ENCODE measurements at regions not wholly inside any gene's neighbourhood (a gene's known extent, or its start where the extent isn't known, plus 50 kb on each side); places are given as distances from the start of the nearest gene placed in this dataset.

GRCh38 chr4:10203851-10204250, 87.3 kb upstream of the WDR1 start:
- no peak for DNase-seq

- no peak for DNase-seq
Measured at GRCh38 chr4:10201381-10202223, 85.0 kb upstream of the WDR1 start.

GRCh38 chr4:10200869-10201268, 84.3 kb upstream of the WDR1 start:
- no peak for DNase-seq

GRCh38 chr4:10198365-10198764, 81.8 kb upstream of the WDR1 start:
- no peak for DNase-seq

DNA sequence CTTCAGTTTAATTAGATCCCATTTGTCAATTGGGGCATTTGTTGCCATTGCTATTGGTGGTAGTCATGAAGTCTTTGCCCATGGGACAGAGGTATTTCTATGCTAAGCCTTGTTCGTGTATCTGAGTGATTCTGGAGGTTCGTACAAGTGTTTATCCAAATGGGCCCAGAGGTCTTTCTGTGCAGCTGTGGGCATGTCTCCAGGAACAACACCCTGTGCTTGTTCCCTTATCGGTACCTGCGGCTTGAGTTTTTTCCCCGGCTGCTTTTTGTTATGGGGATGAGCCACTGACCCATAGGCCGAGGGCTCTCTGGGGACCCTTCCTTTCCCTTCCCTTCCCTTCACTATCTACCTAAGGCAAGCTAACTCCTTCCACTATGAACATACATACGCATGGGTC, 81.4 kb upstream of the WDR1 start:
- DNase-seq = no peak

DNA sequence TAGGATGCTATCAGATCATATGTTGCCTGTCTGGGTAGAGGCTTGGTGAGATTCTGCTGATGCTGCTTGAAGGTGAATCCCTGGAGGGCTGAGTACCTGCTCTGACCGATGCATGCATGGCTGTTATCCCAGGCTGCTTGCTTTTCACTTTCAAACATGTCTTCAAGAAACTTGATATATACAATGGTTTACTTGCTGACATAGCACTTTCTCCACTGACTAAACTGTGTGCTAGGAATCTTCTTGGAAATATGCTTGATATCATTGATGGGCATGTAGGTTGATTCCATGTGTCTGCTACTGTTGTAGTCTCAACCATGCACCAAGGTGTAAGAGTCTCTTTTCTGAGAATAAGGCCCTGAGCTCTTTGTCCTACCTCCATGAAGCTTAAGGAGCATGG, 79.6 kb upstream of the WDR1 start:
- DNase-seq = no peak

- DNase-seq = no peak
Measured at GRCh38 chr4:10192331-10192730, 75.7 kb upstream of the WDR1 start.

GRCh38 chr4:10188400-10189004, 71.9 kb upstream of the WDR1 start:
- DNase-seq = no peak

DNA sequence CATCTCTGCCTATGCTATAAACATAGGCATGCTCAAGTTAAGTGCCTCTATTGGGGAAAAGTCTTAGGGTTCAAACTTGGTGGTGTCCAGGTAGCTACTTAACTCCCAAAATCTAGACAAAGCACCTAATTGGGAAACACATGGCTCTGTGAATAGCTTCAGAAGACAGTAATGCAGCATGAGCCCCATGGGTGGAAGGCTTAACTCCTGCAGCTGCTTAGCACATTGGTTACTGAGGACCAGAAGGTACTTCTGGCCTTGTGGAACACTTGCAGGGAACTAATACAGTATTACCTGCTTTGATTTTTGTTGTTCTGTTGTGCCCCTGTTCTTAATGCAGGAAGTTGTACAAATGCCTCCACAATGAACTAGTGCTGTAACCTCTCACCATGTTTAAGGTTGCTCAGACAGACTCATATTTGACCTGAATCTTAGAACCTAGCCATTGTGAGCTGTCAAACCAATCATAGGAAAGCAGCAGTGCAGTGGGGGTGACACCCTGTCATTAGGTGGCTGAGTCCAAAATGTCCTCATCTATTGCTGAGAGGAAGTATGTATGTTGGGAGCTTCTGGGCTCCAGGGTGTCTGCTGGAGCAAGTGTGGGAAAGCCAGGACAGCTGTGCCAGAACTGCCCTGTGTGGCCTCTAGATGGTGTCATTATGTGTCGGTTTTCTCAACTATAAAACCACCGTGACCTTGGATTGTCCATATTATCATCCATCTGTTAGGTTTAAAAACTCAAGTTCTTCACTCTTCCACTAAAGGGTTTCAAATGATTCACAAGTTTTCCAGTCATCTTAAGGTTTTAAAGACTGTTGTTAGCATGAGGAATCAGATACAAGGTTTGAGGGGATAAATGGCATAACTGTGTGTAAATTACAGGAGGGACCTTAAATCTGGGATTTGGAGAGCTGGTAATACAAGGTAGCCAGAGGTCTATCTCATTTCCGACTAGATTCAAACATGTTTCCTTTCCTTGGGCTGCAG, 69.9 kb upstream of the WDR1 start:
- DNase-seq = no peak

DNA sequence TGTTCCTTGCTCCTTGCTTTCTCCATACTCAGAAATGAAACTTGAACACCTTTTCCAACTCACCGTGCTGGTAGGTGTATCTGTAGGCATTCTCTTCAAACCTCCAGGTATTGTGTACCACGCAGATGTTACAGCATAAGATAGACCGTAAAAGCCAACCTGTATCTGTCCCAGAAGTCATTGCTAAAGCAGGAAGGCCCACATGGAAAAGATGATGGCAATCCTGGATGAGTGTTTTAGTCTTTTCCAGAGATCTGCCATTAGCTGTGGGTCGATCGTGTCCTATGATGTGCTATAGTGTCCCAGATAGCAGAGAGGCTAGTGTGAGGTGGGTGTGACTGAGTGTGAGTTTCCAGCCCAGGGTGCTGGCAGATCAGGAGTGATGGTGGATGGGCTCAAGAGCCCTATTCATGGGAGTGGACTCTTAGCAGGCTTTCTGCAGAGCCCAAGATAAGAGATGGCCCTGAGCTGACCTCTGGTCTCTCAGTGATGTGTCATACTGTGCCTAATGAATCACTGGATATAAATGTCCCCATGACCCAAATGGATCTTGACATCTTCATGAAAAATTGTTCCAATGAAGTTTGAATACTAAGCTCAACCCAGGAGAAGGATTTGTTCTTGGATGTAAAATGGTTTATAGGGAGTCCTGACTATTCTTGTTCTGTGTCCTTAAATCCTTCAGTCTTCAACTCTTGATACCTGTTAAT, 69.1 kb upstream of the WDR1 start:
- no peak for DNase-seq

DNA sequence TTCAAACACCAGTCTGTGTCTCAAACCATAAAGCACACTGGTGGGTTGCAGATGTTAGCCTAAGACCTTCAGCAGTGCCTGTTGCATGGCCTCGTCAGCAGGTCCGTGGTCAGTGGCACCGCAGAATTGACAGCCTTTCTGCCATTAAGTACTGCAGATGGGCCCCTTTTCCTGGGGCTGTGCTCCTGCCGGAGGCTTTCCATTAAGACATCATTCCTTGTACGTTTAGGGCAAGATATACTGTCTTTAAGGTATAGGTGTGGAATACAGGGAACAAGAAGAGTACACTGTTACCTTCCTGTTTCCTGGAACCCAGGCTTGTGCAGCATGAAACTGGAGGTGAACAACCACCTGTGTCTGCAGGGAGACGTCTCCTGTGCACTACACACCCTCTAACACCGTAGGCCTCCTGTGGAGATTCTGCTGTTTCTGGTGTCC, 67.9 kb upstream of the WDR1 start:
- no peak for DNase-seq

DNA sequence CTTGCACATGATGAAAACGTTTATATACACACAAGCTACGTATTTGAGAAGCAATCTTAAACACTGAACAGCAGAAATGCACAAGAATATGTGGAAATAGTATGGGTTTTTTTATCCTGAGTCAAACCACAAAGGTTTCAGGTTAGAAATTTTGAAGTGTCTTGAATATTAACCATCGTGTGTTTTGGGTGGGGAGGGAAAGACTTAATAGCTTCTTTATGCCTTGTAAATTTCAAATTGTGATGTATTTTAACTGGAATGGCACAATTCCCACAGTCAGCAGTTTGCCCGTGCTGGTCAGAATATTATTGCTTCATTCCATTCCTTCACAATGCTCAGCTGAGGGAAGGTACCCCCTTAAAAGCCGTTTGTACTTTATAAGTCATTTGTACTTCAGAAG, 67.4 kb upstream of the WDR1 start:
- DNase-seq = no peak

- no peak for DNase-seq
Measured at GRCh38 chr4:10183462-10183861, 66.9 kb upstream of the WDR1 start.

DNA sequence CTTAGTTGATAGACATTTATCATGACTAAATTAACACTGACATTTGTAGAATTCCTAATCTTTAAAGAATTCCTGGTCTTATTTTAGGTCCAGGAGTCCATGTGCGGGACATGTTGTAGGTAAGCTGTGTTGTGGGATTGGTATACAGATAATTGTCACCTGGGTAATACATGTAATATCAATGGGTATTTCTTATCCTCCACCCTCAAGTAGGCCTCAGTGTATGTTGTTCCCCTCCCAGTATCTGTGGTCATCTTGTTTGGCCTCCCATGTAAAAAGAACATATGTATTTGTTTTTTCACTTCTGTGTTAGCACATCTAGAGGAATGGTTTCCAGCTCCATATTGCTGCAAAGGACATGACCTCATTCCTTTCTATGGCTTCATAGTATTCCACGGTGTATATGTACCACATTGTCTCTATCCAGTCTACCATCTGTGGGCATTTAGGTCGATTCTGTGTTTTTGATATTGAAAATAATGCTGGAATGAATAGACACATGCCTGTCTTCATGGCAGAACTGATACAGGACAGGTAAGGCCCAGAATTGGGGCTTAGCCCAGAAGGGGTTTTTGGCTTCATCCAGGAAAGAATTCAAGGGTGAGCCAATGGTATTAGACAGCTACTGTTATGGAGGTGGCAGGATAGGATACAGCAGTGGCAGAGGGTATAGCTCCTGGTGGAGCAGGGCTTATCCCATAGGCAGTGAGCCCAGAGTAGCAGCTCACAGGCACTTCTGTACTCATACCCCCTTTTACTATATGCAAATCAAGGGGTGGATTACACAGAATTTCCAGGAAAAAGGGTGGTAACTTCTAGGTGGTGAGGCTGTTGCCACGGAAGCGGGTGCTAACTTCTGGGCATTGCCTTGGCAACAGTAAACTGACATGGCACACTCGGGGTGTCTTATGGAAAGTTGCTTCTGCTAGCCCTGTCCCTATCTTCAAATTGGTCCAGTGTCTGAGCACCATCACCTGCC, 66.1 kb upstream of the WDR1 start:
- DNase-seq = no peak

DNA sequence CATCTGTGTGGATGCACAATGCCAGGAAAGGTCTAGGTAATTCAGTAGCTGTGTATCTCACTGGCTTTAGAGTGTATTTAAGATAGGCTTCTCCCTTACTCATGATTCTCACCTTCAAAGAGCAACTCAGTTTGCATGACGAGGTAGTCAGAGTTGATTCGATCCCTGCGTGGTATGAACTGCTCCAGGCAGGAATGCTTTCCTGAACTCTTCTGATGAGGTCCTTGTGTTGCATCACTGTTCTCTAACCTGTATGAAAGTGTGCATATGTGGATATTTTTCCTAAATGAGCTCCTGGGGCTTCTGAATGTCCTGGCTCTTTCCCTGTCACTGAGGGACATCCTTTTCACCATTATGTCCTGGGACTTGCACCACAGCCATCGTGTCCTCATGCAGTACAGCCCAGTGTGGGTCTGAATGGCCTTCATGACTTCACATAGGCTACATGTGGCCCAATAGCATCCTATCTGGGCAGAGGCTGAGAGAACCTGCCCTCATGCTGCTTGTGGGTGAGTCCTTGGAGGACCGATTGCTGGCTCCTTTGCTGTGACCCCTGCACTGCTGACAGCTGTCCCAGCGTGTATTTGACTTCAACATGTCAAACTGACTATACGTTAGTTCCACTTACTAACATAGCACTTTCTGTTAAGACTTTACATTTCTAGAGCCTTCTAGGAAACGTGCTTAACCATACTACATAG, 65.3 kb upstream of the WDR1 start:
- DNase-seq = no peak

DNA sequence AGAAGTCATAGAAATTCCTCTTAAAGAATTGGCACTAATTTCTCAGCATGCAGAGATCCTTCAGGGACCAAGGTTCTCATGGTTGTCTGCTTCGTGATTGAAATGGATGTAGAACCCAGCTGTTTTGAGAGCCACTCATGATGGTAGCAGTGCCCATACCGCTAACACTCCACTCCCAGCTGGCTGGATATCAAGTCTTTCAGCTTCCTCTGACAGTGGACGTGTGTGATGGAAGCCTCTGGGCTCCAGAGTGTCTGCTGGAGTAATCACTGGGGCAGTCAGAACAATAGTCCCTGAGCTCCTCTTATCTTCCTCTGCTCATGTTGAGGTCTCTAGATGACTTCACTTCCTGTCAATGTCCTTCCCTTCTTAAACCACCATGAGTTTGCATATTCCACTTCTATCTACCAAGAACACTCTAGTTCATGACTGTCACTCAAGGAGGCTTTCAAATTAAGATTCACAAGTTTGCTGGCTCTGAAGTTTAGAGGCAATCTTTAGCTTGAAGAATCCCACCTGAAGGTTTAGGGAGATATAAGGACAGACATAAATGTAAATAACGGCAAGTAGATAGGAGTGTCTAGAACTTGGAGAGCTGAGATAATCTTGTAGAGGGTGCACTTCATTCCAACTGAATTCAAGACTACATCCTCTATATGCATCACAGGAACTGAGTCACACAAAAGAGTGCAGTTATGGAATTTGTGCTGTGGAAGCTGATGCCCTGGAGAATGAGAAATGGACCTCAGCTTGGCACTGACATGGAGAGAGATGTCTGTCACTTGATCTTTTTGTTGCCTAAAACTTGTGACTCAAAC, 64.5 kb upstream of the WDR1 start:
- DNase-seq = no peak

GRCh38 chr4:10180603-10180926, 64.0 kb upstream of the WDR1 start:
- no peak for DNase-seq

GRCh38 chr4:10179957-10180602, 63.5 kb upstream of the WDR1 start:
- DNase-seq = no peak

GRCh38 chr4:10178763-10179162, 62.2 kb upstream of the WDR1 start:
- no peak for DNase-seq

Data from renal pelvis (tissue), 1 donor.